ENCODE measurements at regions not wholly inside any gene's neighbourhood (a gene's known extent, or its start where the extent isn't known, plus 50 kb on each side); places are given as distances from the start of the nearest gene placed in this dataset.
"Not testable (repeated sequence)": the region's sequence is repeated elsewhere in the genome, so short reads cannot be mapped to it uniquely, and the experiment has no call there.

DNA sequence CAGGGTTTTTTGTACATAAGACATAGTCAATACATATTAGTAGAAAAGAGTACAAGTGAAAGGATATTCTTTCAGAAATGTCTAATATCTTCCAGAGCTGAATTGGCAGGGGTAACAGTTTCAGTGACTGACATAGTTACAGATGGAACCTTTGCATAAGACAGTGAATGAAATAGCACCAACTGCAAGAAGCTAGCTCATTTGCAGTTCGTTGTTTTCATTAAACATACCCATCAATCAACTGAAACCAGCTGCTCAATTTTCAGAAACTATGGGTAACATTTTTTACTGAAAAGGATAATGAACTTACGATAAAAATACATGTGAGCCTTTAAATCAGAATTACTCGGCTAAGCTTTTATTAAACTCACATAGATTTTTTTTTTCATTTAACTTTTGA, 93.9 kb upstream of the EPHA3 start:
- H3K9me3 ChIP-seq (ENCODE audit: control insufficient read depth in 2 of 3, insufficient read depth in 1 of 3, low read length in 3 of 3) = no peaks in the 10 kb centered on the region
- intact Hi-C loops (cut with DNase I) = no loop called here
- FAIRE-seq (no peak), DNase-seq (no peak)
- TF ChIP-seq, protein P1, sequence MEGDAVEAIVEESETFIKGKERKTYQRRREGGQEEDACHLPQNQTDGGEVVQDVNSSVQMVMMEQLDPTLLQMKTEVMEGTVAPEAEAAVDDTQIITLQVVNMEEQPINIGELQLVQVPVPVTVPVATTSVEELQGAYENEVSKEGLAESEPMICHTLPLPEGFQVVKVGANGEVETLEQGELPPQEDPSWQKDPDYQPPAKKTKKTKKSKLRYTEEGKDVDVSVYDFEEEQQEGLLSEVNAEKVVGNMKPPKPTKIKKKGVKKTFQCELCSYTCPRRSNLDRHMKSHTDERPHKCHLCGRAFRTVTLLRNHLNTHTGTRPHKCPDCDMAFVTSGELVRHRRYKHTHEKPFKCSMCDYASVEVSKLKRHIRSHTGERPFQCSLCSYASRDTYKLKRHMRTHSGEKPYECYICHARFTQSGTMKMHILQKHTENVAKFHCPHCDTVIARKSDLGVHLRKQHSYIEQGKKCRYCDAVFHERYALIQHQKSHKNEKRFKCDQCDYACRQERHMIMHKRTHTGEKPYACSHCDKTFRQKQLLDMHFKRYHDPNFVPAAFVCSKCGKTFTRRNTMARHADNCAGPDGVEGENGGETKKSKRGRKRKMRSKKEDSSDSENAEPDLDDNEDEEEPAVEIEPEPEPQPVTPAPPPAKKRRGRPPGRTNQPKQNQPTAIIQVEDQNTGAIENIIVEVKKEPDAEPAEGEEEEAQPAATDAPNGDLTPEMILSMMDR (IDR thresholded peaks at IDR 0.05; ENCODE audit: borderline replicate concordance, extremely low read depth, insufficient read depth) = no peak
- H3K9ac ChIP-seq (ENCODE audit: low read length in 3 of 3) = no peak overlapping the region
- H3K4me3 ChIP-seq (ENCODE audit: low read length in 3 of 3) = no peak overlapping the region
- no peaks in the 10 kb centered on the region for H3K27me3 ChIP-seq (ENCODE audit: control insufficient read depth, insufficient read depth, low read length)
- H3K27ac ChIP-seq (ENCODE audit: low read depth in 2 of 2, low read length in 2 of 2) = no peak overlapping the region
- H3K36me3 ChIP-seq (ENCODE audit: control insufficient read depth in 2 of 3, insufficient read depth in 3 of 3, low read length in 3 of 3) = no peaks in the 10 kb centered on the region
- no peaks in the 10 kb centered on the region for H3K4me1 ChIP-seq (ENCODE audit: control insufficient read depth in 2 of 3, insufficient read depth in 2 of 3, low read depth in 1 of 3, low read length in 3 of 3)

DNA sequence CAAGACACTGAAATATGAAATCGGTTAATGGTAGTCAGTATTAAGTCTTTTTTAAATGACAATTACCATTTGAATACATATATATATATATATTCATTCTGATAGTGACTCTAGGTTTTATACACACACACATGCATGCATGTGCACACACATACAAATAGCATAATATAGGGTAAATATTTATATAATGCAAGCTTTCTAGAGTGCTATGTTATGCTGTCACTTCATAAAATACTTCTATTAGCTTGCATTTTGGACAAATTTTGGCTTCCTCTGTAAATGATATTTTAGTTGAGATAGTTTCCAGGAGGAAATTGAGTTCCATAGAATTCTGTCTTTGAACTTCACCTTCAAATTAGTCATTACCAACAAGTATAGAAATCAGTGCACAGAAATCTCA, 89.9 kb upstream of the EPHA3 start:
- Histone ChIP-seq H3K36me3 (ENCODE audit: control insufficient read depth in 2 of 3, insufficient read depth in 3 of 3, low read length in 3 of 3) (no peaks in the 10 kb centered on the region), H3K4me1 (ENCODE audit: control insufficient read depth in 2 of 3, insufficient read depth in 2 of 3, low read depth in 1 of 3, low read length in 3 of 3) (no peaks in the 10 kb centered on the region), H3K4me3 (ENCODE audit: low read length in 3 of 3) (no peak overlapping the region), H3K27ac (ENCODE audit: low read depth in 2 of 2, low read length in 2 of 2) (no peak overlapping the region), H3K9ac (ENCODE audit: low read length in 3 of 3) (no peak overlapping the region), H3K9me3 (ENCODE audit: control insufficient read depth in 2 of 3, insufficient read depth in 1 of 3, low read length in 3 of 3) (no peaks in the 10 kb centered on the region), H3K27me3 (ENCODE audit: control insufficient read depth, insufficient read depth, low read length) (no peaks in the 10 kb centered on the region)
- intact Hi-C loops (cut with DNase I) = no loop called here
- DNase-seq = no peak
- TF ChIP-seq, protein P1 (IDR thresholded peaks at IDR 0.05; ENCODE audit: borderline replicate concordance, extremely low read depth, insufficient read depth) = no peak
- FAIRE-seq = no peak

DNA sequence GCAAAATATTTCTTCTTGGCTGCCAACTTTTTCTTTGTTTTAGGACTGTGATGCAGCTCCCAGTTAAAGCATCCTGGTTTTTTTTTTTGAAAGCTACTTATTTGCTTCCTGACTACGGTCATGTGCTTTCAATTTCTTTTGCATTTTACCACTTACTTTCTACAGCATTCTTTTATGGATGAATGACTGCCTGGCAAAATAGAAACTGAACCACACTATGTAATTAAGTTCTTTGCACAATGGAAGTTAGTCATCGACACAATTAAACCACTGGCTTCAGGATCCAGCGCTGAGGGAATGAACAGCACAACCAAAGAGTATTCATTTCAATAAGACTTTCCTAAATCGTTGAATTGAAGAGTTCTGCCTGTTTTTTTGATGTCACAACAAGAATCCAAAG, 82.2 kb upstream of the EPHA3 start:
- FAIRE-seq (no peak), DNase-seq (peak in 2 of 5 donors; percentile 66 to 77)
- Histone ChIP-seq H3K9ac (ENCODE audit: low read length in 3 of 3) (no peak overlapping the region), H3K4me3 (ENCODE audit: low read length in 3 of 3) (no peak overlapping the region), H3K36me3 (ENCODE audit: control insufficient read depth in 2 of 3, insufficient read depth in 3 of 3, low read length in 3 of 3) (no peaks in the 10 kb centered on the region), H3K4me1 (ENCODE audit: control insufficient read depth in 2 of 3, insufficient read depth in 2 of 3, low read depth in 1 of 3, low read length in 3 of 3) (no peaks in the 10 kb centered on the region), H3K27me3 (ENCODE audit: control insufficient read depth, insufficient read depth, low read length) (no peaks in the 10 kb centered on the region), H3K27ac (ENCODE audit: low read depth in 2 of 2, low read length in 2 of 2) (no peak overlapping the region), H3K9me3 (ENCODE audit: control insufficient read depth in 2 of 3, insufficient read depth in 1 of 3, low read length in 3 of 3) (no peaks in the 10 kb centered on the region)
- intact Hi-C loops (cut with DNase I) = no loop called here
- TF ChIP-seq, protein P1 (IDR thresholded peaks at IDR 0.05; ENCODE audit: borderline replicate concordance, extremely low read depth, insufficient read depth) = no peak

DNA sequence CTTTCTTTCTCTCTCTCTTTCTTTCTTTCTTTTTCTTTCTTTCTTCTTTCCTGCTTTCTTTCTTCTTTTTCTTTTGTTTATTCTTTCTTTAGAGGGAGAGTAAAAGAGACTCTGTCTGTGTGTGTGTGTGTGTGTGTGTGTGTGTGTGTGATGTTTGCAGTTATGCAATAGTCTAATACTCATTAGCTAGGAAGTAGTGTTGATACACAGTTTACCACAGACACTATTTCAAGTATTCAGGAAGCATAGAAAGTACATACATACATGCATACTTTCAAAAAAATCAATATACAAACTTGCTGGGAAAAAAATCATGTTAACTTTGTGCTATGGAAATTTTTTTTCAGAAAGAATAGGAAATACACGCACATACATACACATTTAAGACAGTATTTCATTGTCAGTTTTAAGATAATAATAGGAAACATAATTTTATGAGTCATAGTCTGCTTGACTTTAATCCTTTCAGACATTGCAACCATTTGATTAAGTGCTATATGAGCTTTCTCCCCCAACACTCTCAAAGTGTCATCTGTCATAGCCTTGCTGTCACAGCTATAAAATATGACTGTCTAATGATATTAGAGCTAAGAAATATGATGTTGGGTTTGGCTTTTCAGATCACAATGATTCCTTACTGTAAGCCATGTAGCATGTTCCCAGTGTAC, 74.9 kb upstream of the EPHA3 start:
- no peak for FAIRE-seq
- Histone ChIP-seq H3K27me3 (ENCODE audit: control insufficient read depth, insufficient read depth, low read length) (no peaks in the 10 kb centered on the region), H3K4me3 (ENCODE audit: low read length in 3 of 3) (no peak overlapping the region)

DNA sequence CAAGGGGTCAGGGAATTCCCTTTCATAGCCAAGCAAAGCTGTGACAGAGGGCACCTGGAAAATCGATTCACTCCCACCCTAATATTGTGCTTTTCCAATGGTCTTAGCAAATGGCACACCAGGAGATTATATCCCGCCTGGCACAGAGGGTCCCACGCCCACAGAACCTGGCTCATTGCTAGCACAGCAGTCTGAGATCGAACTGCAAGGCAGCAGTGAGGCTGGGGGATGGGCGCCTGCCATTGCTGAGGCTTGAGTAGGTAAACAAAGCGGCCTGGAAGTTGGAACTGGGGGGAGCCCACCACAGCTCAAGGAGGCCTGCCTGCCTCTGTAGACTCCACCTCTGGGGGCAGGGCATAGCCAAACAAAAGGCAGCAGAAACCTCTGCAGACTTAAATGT, 72.7 kb upstream of the EPHA3 start:
- H3K9me3 ChIP-seq (ENCODE audit: control insufficient read depth in 2 of 3, insufficient read depth in 1 of 3, low read length in 3 of 3); H3K27ac ChIP-seq (ENCODE audit: low read depth in 2 of 2, low read length in 2 of 2); DNase-seq; H3K4me1 ChIP-seq (ENCODE audit: control insufficient read depth in 2 of 3, insufficient read depth in 2 of 3, low read depth in 1 of 3, low read length in 3 of 3); FAIRE-seq; H3K4me3 ChIP-seq (ENCODE audit: low read length in 3 of 3); H3K27me3 ChIP-seq (ENCODE audit: control insufficient read depth, insufficient read depth, low read length); H3K9ac ChIP-seq (ENCODE audit: low read length in 3 of 3); H3K36me3 ChIP-seq (ENCODE audit: control insufficient read depth in 2 of 3, insufficient read depth in 3 of 3, low read length in 3 of 3); intact Hi-C loops (cut with DNase I): not testable (repeated sequence)

More for the DNA sequence above, 74.9 kb upstream of the EPHA3 start:
- H3K27ac ChIP-seq (ENCODE audit: low read depth in 2 of 2, low read length in 2 of 2) = no peak overlapping the region
- no peaks in the 10 kb centered on the region for H3K4me1 ChIP-seq (ENCODE audit: control insufficient read depth in 2 of 3, insufficient read depth in 2 of 3, low read depth in 1 of 3, low read length in 3 of 3)
- no peak overlapping the region for H3K9ac ChIP-seq (ENCODE audit: low read length in 3 of 3)
- no peaks in the 10 kb centered on the region for H3K9me3 ChIP-seq (ENCODE audit: control insufficient read depth in 2 of 3, insufficient read depth in 1 of 3, low read length in 3 of 3)
- no peaks in the 10 kb centered on the region for H3K36me3 ChIP-seq (ENCODE audit: control insufficient read depth in 2 of 3, insufficient read depth in 3 of 3, low read length in 3 of 3)
- TF ChIP-seq, protein P1 (IDR thresholded peaks at IDR 0.05; ENCODE audit: borderline replicate concordance, extremely low read depth, insufficient read depth) = no peak
- DNase-seq = no peak
- intact Hi-C loops (cut with DNase I) = no loop called here
